GM18498 (cell line): ENCODE measurements at regions not wholly inside any gene's neighbourhood (a gene's known extent, or its start where the extent isn't known, plus 50 kb on each side); places are given as distances from the start of the nearest gene placed in this dataset.
"Not testable (repeated sequence)": the region's sequence is repeated elsewhere in the genome, so short reads cannot be mapped to it uniquely, and the experiment has no call there.

ENCODE experiments used
- ATAC-seq: cut with Tn5 transposase; IDR thresholded peaks from one replicate; pipeline ENCODE4 v1.9.1; 2021; ENCODE audit warnings: mild to moderate bottlenecking, moderate library complexity; ENCODE audit not compliant: unreplicated experiment

DNA sequence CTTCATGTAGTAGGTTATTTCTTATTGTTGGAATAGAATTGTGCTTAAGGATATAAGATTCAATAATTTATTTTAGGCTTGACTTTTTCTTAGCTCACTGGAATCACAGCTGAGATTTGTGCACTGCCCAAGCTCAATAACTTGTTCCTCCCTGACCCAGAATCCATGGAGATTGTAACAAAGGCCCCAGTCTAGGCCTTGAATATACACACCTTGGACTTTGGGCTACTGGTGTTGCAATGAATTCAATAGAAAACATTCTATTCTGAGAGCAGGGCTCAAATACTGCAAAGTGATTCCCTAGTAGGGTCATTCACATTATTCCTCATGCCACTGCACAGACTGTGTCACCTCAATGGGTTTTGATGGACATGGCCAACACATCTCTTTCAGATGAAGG, 352.4 kb downstream of the GALC start:
- no peak for ATAC-seq

DNA sequence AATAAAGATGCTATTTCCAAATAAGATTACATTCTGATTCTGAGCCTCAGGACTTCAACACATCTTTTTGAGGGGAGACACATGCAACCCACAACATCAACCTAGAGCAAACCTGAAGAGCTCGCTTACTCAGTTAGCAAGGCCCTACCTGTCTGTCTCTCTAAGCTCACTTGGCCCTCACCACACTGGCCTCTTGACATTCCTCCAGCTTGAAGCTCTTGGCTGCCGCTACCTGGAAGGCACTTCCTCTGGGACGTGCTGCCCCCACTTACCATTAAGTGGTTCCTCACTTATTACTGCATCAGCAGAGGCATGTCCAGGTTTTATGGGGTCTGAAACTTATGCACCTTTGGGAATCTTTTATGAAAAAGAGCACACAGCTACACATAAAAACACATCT, 354.8 kb downstream of the GALC start:
- ATAC-seq, result no peak

DNA sequence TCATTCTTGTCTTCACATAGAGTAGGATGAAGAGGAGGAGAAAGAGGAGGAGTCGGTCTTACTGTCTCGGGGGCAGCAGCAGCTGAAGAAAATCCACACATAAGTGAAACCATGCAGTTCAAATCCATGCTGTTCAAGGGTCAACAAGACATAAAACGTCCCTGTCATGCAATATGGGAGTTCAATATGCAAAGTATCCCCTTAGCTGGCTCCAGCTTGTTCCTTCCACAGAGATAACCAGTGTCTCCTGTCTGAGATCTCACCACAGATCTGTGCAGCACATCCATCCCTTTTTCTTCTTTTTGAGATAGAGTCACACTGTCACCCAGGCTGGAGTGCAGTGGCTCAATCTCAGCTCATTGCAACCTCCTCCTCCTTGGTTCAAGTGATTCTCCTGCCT, 357.5 kb downstream of the GALC start:
- no peak for ATAC-seq

DNA sequence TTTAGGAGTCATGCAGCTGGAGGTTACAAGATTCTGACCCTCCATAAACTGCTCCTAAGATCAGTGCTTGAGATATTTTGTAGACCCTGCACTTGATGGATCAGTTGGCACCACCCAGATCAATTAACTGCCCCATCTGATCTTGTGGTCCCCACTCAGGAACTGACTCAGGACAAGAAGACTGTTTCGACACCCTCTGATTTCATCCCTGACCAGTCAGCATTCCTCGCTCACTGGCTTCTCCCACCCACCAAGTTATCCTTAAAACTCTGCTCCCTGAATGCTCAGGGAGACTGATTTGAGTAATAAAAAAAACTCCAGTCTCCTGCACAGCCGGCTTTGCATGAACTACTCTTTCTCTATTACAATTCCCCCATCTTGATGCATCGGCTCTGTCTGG, 360.2 kb downstream of the GALC start:
- ATAC-seq, result no peak

DNA sequence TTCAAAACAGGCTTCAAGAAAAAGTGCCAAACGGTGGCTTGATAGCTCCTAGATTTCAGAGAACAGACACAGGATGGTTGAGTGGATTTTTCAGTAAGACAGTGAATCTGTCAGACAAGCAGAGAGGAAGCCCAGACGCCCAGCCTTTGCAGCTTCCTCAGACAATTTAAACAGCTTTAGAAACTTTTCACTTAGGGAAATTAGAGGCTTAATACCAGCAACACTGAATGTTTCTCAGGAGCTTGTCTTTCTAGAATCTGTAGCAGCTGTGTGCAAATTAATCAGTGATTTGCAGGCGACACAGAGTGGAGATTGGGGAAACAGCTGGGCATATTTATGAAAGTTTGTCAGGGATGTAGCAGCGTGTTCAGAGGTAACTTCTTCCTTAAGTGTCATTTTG, 362.1 kb downstream of the GALC start:
- ATAC-seq, result no peak

DNA sequence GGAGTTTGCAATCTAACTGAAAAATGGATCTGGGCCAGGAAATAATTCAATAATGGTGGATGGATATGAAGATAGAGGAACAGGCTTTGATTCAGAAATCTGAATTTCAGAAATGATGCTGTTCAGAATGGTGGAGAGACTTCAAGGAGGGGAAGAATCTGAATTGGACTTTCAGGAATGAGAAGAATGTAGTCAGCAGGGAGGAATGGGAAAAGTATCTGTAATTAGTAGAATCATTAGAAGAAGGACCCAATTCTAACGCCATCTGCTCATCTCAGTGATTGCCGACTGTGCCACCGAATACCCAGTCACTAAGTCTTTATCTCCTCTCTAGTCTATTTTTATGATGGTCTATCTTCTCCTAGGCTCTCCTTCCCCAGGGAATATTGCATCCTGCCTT, 363.2 kb downstream of the GALC start:
- no peak for ATAC-seq

DNA sequence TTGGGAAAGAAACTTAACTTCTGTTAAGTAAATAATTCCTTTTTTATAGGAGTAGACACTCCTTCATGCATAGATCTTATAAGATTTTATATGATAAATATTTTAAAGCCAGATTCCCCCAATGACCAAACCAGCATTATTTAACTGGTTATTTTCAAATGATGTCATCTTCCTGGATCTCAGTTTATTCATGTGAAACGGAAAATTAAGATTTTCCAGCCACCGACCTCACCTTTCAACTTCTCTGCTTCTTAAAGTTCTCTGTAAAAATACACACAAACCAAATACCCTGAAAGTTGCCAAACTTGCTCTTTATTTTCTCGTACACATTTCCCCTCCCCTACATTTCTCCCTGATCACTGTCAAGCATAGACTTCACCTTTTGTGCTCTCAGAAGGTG, 364.2 kb downstream of the GALC start:
- ATAC-seq, result no peak

DNA sequence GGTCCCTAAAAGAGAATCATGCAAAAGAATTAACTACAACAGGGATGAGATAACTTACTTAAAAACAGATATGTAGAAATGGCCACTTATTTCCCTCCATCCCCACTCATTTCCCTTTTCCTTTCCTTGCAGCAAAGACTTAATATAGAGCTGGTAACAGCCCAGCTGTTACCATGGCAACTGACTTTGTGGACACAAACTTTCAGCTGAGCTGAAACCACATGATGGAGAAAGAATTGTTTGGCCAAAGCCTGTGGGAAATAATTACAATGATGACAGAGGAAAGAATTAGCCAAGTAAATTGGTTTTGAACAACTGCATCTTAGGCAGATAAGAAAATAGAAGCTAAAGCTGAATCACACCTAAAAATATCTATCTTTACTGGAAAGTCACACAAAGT, 364.9 kb downstream of the GALC start:
- no peak for ATAC-seq

DNA sequence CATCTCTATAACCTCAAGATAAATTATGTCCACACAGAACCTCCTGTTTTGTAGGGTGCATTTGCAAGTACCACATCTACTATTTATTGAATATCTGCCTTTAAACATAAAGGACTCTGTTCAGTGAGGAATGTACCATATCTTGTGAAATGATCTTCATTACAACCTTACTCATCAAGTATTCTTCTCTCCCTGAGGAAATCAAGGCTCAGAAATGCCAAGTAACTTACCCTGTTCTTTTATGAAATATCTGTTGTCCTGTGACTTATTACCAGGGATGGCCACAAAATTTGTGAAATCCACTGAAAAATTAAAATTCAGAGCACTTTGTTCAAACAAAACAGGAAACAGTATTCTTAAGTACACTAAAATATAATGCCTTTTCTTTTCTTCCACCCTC, 366.7 kb downstream of the GALC start:
- ATAC-seq, result no peak

DNA sequence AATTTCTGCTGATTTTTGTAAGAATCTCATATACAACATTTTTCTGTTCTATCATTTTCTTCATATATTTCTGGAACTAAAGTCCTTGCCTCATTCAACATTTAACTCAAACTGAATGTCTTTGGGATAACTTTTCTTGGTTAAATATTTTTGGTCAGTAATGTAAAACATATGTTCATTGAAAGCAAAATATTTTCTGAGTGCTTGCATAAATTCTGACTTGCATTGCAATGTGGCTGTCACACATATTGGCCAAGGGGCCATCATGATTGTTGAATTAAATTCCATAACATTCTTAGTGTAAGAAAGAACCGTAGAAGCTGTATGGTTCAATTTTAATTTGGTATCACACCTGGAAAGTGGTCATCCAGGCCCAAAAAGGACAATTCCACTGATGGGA, 369.4 kb downstream of the GALC start:
- ATAC-seq, result no peak

DNA sequence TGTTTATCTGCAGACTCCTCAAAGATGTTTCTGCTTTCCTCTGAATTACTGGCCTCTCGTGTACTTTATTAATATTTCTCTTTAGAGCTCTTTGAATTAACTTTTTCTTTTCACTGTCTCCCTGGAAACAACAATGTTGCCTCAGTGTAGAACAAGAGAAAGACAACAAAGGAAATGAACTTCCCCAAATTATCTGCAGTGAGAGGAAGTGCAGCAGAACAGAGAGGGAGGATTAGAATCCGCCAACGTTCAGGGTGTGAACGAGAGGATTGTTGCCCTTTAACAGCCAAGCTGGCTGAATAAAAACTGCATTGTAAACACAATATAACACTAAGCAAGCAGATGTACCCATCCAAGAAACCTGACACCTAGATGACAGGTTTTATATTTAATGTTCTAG, 375.9 kb downstream of the GALC start:
- ATAC-seq, result no peak

DNA sequence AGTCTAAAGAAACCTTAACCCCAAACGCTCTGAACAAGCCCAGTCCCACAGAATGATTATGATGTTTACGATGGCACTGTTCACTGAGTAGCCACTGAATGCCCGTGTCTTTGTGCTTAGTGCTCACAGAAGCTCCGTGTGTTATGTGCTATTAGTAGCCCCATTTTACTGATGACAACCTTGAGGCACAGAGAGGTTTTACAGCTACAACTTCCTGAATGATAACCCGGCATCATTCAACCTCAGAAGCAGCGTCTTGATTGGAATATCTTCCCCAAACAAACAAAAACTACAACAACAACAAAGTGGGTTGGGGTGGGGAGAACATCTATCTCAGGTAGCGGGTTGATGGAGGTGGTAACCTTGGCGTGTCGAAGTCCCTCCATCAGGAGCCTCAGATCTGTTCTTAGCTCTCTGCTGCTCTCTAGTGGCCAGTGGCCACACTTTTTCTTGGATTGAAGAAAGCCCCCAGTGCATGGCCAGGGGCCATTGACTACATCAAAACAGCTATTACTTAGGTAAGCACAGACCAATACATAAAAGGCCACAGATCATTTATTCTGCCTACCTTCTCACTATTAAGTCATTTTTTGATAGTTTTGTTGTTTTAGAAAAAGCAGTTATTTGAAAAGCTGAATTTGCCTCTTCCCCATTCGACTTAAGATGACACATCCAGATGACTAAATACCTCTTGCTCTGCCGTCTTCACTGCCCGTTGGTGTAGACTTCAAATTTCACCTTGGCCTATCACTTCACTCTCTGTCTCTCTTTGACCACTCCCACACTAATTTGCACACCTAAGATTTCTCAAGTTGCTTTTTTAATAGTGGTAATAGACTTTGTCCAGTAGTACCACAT, 376.9 kb downstream of the GALC start:
- ATAC-seq, result peak; percentile 87

DNA sequence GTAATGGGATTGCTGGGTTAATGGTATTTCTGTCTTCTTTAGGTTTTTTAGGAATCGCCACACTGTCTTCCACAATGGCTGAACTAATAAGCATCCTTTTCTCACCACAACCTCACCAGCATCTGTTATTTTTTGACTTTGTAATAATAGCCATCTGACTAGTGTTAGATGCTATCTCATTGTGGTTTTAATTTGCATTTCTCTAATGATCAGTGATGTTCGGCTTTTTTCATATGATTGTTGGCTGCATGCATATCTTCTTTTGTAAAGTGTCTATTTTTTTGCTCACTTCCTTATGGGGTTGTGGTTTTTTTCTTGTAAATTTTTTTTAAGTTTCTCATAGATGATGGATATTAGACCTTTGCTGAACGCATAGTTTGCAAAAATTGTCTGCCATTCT, 377.9 kb downstream of the GALC start:
- ATAC-seq, result no peak

DNA sequence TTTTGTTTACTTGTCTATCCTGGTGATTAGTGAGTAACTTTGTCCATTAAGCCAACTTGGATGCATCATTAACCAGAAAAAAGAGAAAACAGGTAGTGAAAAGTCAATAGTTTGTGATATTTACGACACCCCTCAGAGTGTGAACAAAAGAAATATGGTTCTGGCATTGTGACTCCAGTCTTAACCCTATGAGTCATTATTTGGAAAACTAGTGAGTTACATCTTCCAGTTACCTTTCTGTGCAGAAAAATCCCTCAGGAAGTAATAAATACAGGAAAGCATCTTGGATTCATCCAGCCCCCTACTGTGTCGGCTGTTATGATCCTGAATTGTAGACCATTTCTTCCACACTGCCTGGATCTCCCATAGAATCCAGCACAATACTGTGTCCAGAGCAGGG, 379.1 kb downstream of the GALC start:
- ATAC-seq, result no peak

DNA sequence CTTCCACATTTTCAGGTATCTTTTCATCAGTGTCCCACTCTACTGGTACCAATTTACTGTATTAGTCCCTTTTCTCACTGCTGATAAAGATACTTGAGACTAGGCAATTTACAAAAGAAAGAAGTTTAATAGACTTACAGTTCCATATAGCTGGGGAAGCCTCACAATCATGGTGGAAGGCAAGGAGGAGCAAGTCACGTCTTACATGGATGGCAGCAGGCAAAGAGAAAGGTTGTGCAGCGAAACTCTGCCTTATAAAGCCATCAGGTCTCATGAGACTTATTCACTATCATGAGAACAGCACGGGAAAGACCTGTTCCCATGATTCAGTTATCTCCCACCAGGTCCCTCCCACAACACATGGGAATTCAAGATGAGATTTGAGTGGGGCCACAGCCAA, 385.9 kb downstream of the GALC start:
- ATAC-seq, result not testable (repeated sequence)

DNA sequence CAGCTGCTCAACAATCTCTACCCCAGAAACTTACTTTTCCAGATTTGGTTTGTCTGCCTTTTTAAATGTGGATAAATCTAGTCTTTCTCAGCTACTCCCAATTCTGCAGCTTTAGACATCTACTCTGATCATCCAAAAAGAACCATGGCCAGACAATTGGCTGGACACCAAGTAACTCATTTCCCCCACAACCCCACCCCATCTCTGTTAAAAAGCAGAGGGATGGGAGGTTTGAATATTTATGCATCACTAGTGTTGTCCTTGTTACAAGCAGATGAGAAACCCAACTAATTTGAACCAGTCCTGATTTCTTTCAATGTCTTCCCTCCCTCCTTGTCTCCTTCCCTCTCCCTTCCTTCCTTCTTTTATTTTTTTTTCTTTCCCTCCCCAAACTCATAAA, 391.9 kb downstream of the GALC start:
- ATAC-seq, result no peak

DNA sequence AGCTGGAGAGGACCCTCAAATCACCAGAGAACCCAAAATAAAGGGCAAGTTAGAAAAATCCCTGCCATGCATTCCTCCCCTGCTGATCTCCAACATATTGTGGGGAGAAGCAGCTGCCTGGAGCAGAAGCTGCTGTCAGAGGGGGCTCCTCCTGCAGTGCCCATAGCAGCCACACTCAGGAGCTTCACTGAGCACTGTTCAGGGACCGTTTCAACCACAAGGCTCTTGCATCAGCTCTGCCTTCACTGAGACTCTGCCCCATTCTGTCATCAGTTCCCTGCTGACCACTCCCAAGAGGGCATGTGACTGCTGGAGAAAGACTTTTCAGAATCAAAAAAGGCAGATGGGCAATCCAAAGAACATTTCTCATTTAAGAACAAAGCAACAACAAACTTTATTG, 392.7 kb downstream of the GALC start:
- no peak for ATAC-seq

DNA sequence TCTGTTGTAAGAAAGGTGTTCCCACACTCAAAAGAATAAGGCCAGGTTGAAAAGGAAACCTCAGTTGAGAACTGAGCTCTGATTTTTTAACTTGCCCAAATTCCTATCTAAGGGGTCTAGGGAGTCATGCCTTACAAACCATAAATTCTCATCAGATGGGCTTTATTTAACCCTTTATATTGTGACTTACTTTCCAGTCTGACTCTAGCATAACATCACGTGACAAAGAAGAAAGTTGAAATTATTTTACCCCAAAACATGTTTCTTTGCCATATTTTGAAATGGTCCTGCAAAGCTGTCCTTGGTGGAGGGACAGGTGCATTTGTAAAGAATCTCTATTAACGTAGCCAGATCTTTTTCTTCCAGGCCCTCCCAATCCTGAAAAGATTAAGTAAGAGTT, 411.7 kb downstream of the GALC start:
- no peak for ATAC-seq

DNA sequence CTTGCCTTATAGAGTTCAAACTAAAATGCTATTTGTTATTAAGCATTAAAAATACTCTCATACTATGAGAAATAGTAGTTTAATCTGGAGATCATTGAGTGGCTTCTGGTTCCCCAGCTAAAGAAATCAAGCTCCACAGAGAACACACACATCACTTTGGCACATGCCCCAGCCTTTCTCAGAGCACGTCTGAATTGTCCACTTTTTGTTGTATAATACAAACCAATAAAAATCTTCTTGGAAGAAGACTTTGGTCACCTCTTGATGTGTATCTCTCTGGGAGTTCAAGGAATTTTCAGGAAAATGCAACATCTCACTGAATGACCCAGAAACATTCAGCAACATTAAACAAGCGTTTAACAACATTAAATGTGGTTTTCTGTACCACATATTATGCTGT, 413.9 kb downstream of the GALC start:
- ATAC-seq, result no peak

DNA sequence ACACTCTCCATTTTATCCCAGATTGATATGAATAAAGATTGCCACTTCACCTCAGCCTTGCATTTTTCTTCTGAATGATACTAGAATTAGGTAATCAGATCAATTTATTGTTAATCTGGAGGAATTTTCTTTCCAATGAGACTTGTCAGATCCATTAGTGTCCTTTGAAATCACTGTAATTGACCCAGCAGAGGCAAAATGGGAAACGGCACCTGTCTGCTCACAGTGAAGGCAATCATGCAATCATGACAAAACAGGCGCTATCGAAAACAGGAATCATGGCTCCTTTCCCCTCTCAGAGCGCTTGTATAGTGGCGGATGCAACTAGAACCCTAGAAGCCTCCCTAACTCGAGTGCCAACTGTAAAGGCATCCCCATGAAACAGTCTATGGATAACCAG, 417.6 kb downstream of the GALC start:
- ATAC-seq, result no peak

DNA sequence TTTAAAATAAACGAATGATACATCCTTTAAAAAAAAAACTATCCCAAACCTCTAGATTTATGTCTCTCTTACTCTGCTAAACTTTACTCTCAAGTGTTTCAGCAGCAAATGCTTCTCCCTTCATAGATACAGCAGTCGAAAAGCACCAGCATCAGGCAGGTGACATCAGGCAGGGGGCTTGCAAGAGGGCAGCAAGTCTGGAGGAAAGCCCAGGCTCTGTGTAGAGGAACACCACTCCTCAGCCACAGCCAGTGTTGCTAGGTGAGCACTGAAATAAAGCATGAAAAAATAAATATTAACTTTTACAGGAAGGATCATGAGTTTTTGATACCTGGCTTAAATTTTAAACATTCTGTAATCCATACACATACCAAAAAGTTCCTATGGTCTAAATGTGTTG, 419.4 kb downstream of the GALC start:
- ATAC-seq, result no peak

DNA sequence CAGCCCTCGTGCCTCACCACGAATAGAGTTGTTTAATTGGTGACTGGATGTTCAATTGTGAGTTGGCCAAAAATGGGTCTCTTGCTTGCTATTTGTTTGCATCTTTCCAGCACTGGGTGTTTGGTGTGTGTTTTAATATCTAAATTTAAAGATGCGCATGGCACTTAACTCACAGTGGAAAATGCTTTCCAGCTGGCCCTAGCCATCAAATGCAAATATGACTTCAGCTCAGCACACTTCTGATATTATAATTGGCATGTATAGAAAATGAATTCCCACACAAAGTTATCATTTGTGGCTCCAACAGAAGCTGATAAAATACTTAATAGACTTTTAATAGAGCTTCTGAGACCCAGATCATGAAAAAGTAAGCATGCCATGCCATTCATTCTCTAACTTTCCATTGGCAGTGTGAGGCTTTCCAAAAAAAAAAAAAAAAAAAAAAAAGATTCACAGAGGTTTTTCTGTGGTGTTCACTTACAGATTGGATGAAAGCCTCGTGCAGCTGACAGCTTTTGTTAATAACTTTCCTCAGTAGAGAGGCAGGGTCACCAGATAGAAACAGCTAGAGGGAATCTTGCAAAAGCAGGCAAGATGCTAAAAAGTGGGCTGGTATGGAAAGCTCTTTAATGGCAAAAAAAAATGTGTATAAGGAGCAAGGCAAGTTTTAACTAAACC, 425.2 kb downstream of the GALC start:
- ATAC-seq, result no peak

DNA sequence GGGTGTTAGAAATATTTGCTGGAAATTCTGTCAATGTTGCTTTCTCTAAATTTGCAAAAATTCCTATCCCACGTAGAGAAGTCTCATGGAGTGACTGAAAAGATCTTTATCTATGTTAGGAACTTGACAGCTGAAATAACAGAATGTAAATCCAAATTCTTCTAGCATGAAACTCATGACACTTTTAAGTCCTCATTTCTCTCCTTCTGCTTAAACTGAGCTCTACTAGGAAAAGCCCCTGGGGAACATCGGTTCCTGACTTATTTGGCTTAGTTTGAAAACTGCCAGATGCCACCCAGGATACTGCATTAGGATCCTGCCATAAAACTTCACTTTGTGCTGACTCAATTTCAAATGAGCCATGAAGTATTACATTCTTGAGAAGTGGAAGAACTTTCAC, 426.0 kb downstream of the GALC start:
- ATAC-seq, result no peak
